KMS-11 (cell line): ENCODE measurements at regions not wholly inside any gene's neighbourhood (a gene's known extent, or its start where the extent isn't known, plus 50 kb on each side); places are given as distances from the start of the nearest gene placed in this dataset.

Experiments used
- H2AFZ ChIP-seq: fragments of 200-600 bp; sonication (generic); 2 replicates; pipeline ENCODE4 v1.6.1; 2016; ENCODE audit warnings: antibody characterized with exemption, mixed run types, low read depth
- H3K27ac ChIP-seq: fragments of 200-600 bp; sonication (generic); 2 replicates; pipeline ENCODE4 v1.6.1; 2016; ENCODE audit warnings: mild to moderate bottlenecking, mixed run types
- H3K27me3 ChIP-seq: fragments of 200-600 bp; sonication (generic); 2 replicates; pipeline ENCODE4 v1.6.1; 2017; ENCODE audit warnings: mild to moderate bottlenecking, low read depth, mixed run types, moderate library complexity; ENCODE audit not compliant: insufficient read depth
- H3K36me3 ChIP-seq: fragments of 200-600 bp; sonication (generic); 2 replicates; pipeline ENCODE4 v1.6.1; 2017; ENCODE audit warnings: mild to moderate bottlenecking, mixed run types; ENCODE audit not compliant: insufficient read depth
- H3K4me1 ChIP-seq: fragments of 200-600 bp; sonication (generic); 2 replicates; pipeline ENCODE4 v1.6.1; 2016; ENCODE audit warnings: mild to moderate bottlenecking, low read depth, mixed run types; ENCODE audit not compliant: poor library complexity, severe bottlenecking
- H3K4me2 ChIP-seq: fragments of 200-600 bp; sonication (generic); 2 replicates; pipeline ENCODE4 v1.7.0; 2016; ENCODE audit warnings: mild to moderate bottlenecking, mixed run types
- H3K4me3 ChIP-seq: fragments of 200-600 bp; sonication (generic); IDR thresholded peaks from 2 replicates; pipeline ENCODE4 v1.6.1; 2017; ENCODE audit warnings: low read depth, low read length, mixed read lengths; ENCODE audit not compliant: insufficient read depth
- H3K79me2 ChIP-seq: fragments of 200-600 bp; sonication (generic); 2 replicates; pipeline ENCODE4 v1.6.1; 2016; ENCODE audit warnings: low read depth, mixed run types; ENCODE audit not compliant: insufficient read depth
- H3K9ac ChIP-seq: fragments of 200-600 bp; sonication (generic); 2 replicates; pipeline ENCODE4 v1.6.1; 2016; ENCODE audit warnings: mild to moderate bottlenecking, mixed run types
- H4K20me1 ChIP-seq: fragments of 200-600 bp; sonication (generic); 2 replicates; pipeline ENCODE4 v1.6.1; 2016; ENCODE audit warnings: mild to moderate bottlenecking, mixed run types; ENCODE audit not compliant: insufficient read depth
- TF ChIP-seq, protein P1 (sequence below): fragments of 200-600 bp; sonication (generic); conservative IDR thresholded peaks from 2 replicates; pipeline ENCODE4 v1.6.1; 2017; ENCODE audit warnings: low read depth, mild to moderate bottlenecking, antibody characterized with exemption, low read length, moderate library complexity, mixed read lengths

DNA sequence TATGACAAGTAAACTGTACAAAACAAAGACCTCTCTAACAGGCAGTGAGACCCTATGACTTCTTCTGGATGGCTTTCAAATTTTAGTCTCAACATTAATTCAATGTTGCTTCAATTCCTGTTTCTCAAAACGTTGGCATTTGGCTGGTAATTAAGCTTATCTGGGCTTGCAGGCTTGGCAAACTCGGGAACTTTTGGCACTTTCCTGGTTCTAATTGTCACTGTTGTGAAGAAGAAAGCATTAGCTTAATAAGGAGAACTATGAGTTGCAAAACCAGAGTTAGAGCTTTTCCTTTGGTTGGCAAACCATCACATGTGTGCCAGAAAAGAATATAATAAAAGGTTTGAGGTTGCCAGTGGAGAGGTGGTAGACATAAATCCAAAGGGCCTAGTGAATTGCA, 698.3 kb downstream of the LRRIQ3 start:
- H2AFZ ChIP-seq, result no peak overlapping the region
- H3K79me2 ChIP-seq, result no peaks in the 10 kb centered on the region
- TF ChIP-seq, protein P1, sequence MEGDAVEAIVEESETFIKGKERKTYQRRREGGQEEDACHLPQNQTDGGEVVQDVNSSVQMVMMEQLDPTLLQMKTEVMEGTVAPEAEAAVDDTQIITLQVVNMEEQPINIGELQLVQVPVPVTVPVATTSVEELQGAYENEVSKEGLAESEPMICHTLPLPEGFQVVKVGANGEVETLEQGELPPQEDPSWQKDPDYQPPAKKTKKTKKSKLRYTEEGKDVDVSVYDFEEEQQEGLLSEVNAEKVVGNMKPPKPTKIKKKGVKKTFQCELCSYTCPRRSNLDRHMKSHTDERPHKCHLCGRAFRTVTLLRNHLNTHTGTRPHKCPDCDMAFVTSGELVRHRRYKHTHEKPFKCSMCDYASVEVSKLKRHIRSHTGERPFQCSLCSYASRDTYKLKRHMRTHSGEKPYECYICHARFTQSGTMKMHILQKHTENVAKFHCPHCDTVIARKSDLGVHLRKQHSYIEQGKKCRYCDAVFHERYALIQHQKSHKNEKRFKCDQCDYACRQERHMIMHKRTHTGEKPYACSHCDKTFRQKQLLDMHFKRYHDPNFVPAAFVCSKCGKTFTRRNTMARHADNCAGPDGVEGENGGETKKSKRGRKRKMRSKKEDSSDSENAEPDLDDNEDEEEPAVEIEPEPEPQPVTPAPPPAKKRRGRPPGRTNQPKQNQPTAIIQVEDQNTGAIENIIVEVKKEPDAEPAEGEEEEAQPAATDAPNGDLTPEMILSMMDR, result no peak
- no peaks in the 10 kb centered on the region for H4K20me1 ChIP-seq
- H3K27ac ChIP-seq, result no peak overlapping the region
- no peaks in the 10 kb centered on the region for H3K4me1 ChIP-seq
- H3K4me2 ChIP-seq, result no peak overlapping the region
- no peaks in the 10 kb centered on the region for H3K27me3 ChIP-seq
- no peaks in the 10 kb centered on the region for H3K36me3 ChIP-seq
- no peak overlapping the region for H3K4me3 ChIP-seq
- no peak overlapping the region for H3K9ac ChIP-seq

DNA sequence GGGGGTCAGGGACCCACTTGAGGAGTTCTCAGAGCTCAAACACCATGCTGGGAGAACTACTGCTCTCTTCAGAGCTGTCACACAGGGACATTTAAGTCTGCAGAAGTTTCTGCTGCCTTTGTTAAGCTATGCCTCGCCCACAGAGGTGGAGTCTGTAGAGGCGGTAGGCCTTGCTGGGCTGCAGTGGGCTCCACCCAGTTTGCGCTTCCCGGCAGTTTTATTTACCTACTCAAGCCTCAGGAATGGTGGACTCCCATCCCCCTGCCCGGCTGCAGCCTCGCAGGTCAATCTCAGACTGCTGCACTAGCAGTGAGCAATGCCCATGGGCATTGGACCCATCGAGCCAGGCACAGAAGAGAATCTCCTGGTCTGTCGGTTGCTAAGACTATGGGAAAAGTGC, 706.4 kb downstream of the LRRIQ3 start:
- TF ChIP-seq, protein P1, result no peak
- H3K36me3 ChIP-seq, result no peaks in the 10 kb centered on the region
- H2AFZ ChIP-seq, result no peak overlapping the region
- H3K4me2 ChIP-seq, result no peak overlapping the region
- no peak overlapping the region for H3K27ac ChIP-seq
- no peaks in the 10 kb centered on the region for H4K20me1 ChIP-seq
- no peak overlapping the region for H3K4me3 ChIP-seq
- no peak overlapping the region for H3K9ac ChIP-seq
- H3K79me2 ChIP-seq, result no peaks in the 10 kb centered on the region
- no peaks in the 10 kb centered on the region for H3K4me1 ChIP-seq
- no peaks in the 10 kb centered on the region for H3K27me3 ChIP-seq

DNA sequence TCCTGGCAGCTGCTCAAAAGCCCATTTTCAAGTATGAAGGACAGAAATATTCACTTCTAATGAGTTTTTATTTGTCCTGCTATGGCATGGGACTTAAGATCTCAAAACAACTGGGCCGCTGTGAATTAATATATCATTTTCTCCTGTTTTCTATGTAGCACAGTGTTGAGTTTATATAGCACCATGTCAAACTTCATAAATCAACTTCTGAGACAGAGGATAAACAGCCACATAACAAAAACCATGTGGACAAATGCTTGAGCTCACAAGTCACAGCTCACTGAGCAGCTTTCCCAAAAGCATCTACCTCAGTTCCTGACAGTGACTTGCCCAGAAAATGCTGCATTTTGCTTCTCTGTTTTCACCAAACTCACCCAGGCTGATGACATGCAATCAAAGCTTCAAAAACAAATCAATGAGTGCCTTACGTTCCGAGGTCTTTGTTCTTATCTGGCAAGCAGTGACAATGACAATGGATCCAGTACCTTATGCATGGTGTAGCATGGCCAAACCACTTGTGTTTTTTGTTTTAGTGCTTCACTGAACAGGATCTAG, 722.6 kb downstream of the LRRIQ3 start:
- Histone ChIP-seq H2AFZ (no peak overlapping the region), H3K36me3 (no peaks in the 10 kb centered on the region), H3K4me2 (no peak overlapping the region), H3K4me1 (no peaks in the 10 kb centered on the region), H3K27ac (no peak overlapping the region), H3K9ac (no peak overlapping the region), H3K27me3 (no peaks in the 10 kb centered on the region), H4K20me1 (no peaks in the 10 kb centered on the region), H3K79me2 (no peaks in the 10 kb centered on the region), H3K4me3 (no peak overlapping the region)
- TF ChIP-seq, protein P1, result no peak

DNA sequence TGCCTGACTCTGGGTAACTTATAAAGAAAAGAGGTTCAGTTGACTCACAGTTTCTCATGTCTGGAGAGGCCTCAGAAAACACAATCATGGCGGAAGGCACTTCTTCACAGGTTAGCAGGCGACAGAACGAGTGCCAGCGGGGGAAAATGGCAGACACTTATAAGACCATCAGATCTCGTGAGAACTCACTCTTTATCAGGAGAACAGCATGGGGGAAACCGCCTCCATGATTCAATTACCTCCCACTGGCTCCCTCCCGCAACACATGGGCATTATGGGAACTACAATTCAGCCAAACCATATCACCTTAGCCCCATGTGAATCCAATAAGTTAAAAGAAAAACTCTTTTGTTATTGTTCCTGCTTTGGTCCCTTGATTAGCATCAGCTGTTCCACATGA, 725.2 kb downstream of the LRRIQ3 start:
- no peaks in the 10 kb centered on the region for H3K36me3 ChIP-seq
- no peak overlapping the region for H3K4me2 ChIP-seq
- no peak overlapping the region for H3K9ac ChIP-seq
- no peaks in the 10 kb centered on the region for H4K20me1 ChIP-seq
- no peaks in the 10 kb centered on the region for H3K4me1 ChIP-seq
- no peaks in the 10 kb centered on the region for H3K79me2 ChIP-seq
- H3K4me3 ChIP-seq, result no peak overlapping the region
- TF ChIP-seq, protein P1, result no peak
- no peak overlapping the region for H2AFZ ChIP-seq
- H3K27me3 ChIP-seq, result no peaks in the 10 kb centered on the region
- H3K27ac ChIP-seq, result no peak overlapping the region

DNA sequence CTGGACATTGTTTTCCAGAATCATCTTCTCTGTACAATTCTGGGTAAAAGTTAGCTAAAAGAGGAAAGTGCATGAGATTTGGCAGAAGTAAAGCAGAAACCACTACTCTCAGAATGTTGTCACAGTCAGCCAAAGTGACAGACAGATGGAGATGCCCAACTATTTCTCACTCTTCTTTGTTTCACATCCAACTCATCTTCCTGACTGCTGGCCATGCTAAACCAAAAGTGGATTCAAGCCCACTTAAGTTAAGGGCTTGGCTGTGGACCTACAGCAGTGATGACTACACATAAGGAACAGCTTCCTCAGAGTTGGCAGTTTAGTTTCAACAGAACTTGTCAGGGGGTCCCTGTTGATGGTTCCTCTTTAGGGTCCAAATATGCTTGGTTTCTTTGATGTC, 730.2 kb downstream of the LRRIQ3 start:
- Histone ChIP-seq H2AFZ (no peak overlapping the region), H4K20me1 (no peaks in the 10 kb centered on the region), H3K9ac (no peak overlapping the region), H3K4me3 (no peak overlapping the region), H3K36me3 (no peaks in the 10 kb centered on the region), H3K4me1 (no peaks in the 10 kb centered on the region), H3K79me2 (no peaks in the 10 kb centered on the region), H3K27ac (no peak overlapping the region), H3K4me2 (no peak overlapping the region), H3K27me3 (no peaks in the 10 kb centered on the region)
- TF ChIP-seq, protein P1, result no peak
